ENCODE measurements at regions not wholly inside any gene's neighbourhood (a gene's known extent, or its start where the extent isn't known, plus 50 kb on each side); places are given as distances from the start of the nearest gene placed in this dataset.

DNA sequence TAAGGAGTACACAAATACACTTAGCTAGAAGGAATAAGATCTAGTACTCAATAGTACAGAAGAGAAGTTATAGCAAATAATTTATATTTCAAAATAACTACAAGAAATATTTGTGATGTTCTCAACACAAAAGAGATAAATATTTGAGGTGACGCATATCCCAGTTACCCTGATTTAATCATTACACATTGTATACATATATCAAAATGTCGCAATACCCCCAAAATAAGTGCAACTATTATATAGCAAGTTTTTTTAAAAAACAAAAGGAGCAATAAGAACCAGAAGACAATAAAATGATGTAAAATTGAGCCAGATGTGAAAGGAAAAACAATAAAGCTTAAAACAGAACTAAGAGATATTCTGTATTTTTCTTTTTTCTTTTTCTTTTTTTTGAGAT, 59.3 kb upstream of the KIAA1217 start:
- Histone ChIP-seq H3K9me3 (no peaks in the 10 kb centered on the region), H3K27ac (no peak overlapping the region), H3K4me3 (no peak overlapping the region), H3K27me3 (no peaks in the 10 kb centered on the region), H3K4me1 (peaks cover 2 to 7% of the 10 kb centered on the region in 2 donors), H3K36me3 (no peaks in the 10 kb centered on the region)
- ATAC-seq (no peak), DNase-seq (no peak)
- in situ Hi-C loops (cut with MboI; ENCODE audit: low sequenced_read_pairs in 4 of 4) (no loop called here), intact Hi-C loops (cut with DNase I; ENCODE audit: low total_unique reads) (loop anchor here (10.0 kb wide), 1 partner anchor 55 kb away; no protein-coding TSS in a partner anchor)
- TF ChIP-seq, protein P1, sequence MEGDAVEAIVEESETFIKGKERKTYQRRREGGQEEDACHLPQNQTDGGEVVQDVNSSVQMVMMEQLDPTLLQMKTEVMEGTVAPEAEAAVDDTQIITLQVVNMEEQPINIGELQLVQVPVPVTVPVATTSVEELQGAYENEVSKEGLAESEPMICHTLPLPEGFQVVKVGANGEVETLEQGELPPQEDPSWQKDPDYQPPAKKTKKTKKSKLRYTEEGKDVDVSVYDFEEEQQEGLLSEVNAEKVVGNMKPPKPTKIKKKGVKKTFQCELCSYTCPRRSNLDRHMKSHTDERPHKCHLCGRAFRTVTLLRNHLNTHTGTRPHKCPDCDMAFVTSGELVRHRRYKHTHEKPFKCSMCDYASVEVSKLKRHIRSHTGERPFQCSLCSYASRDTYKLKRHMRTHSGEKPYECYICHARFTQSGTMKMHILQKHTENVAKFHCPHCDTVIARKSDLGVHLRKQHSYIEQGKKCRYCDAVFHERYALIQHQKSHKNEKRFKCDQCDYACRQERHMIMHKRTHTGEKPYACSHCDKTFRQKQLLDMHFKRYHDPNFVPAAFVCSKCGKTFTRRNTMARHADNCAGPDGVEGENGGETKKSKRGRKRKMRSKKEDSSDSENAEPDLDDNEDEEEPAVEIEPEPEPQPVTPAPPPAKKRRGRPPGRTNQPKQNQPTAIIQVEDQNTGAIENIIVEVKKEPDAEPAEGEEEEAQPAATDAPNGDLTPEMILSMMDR (IDR thresholded peaks at IDR 0.05 in 4 of 5, conservative IDR thresholded peaks at IDR 0.05 in 1 of 5): no peak
- no peak for TF ChIP-seq POLR2A (IDR thresholded peaks at IDR 0.05)

DNA sequence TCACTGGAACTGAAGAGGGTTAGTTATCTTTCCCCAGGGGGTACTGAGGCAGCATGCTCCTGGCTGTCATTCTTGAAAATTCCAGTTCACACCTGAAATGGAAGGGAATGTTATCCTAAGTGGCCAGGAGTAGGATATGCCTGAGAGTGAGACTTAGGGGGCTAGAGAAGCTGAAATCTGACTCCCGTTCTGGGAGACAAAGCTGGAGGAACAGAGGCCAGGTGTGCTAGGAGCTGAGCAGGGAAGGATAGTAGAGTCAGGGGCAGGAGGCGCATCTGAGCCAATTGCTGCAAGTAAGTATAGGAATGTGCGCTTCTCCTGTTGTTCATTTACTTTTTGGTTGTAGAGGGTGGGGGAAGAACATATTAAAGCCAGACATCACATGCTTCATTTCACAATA, 58.1 kb upstream of the KIAA1217 start:
- TF ChIP-seq, protein P1 (IDR thresholded peaks at IDR 0.05 in 4 of 5, conservative IDR thresholded peaks at IDR 0.05 in 1 of 5): no peak
- TF ChIP-seq POLR2A (IDR thresholded peaks at IDR 0.05): no peak
- no peak for ATAC-seq
- Histone ChIP-seq H3K4me3 (no peak overlapping the region), H3K36me3 (no peaks in the 10 kb centered on the region), H3K27ac (no peak overlapping the region), H3K9me3 (no peaks in the 10 kb centered on the region), H3K27me3 (no peaks in the 10 kb centered on the region), H3K4me1 (peaks cover 0 to 4% of the 10 kb centered on the region in 2 donors)
- intact Hi-C loops (cut with DNase I; ENCODE audit: low total_unique reads): loop anchor here (10.0 kb wide), 1 partner anchor 56 kb away; no protein-coding TSS in a partner anchor
- no peak for DNase-seq
- in situ Hi-C loops (cut with MboI; ENCODE audit: low sequenced_read_pairs in 4 of 4): no loop called here

DNA sequence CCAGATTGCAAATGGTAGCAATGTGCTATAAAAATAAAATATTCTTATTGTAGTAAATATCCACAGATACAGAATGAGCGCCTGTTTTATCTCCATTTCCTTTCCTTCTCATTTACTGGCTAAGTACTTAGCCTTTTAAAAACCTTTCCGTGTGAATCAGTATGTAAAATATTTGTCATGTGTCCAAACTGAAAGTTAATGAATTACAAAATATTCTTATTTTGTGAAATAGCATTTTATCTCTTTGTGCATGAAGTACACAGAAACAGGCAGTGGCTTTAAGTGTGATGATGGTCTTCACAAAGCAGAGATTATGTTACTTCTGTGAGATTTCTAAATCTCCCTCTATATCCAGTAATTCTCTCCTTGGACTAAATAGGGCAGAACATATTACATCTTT, 56.7 kb upstream of the KIAA1217 start:
- ATAC-seq: no peak
- Histone ChIP-seq H3K27me3 (no peaks in the 10 kb centered on the region), H3K27ac (no peak overlapping the region), H3K4me1 (peaks cover 0 to 4% of the 10 kb centered on the region in 2 donors), H3K36me3 (no peaks in the 10 kb centered on the region), H3K9me3 (no peaks in the 10 kb centered on the region), H3K4me3 (no peak overlapping the region)
- in situ Hi-C loops (cut with MboI; ENCODE audit: low sequenced_read_pairs in 4 of 4) (no loop called here), intact Hi-C loops (cut with DNase I; ENCODE audit: low total_unique reads) (loop anchor here (10.0 kb wide), 1 partner anchor 57 kb away; no protein-coding TSS in a partner anchor)
- no peak for DNase-seq
- no peak for TF ChIP-seq POLR2A (IDR thresholded peaks at IDR 0.05)
- TF ChIP-seq, protein P1 (IDR thresholded peaks at IDR 0.05 in 4 of 5, conservative IDR thresholded peaks at IDR 0.05 in 1 of 5): no peak

DNA sequence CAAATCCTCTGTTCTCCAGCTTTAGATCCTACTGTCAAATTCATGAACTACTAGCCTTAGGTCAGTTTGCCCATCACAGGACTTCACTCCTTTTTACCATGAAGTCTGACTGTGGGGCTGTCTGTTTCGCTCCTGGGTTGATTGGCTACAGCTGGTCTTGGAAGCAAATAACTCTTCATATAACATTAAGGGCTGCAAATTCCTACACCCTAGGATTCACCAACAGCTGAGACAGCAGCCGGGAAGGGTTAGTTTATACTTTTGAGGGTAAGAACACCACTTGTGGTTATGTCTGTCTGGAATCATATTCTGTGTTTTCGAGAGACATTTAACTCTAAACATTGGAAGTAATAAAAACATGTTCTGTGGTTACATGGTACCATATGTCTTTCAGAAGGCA, 55.9 kb upstream of the KIAA1217 start:
- in situ Hi-C loops (cut with MboI; ENCODE audit: low sequenced_read_pairs in 4 of 4) (no loop called here), intact Hi-C loops (cut with DNase I; ENCODE audit: low total_unique reads) (loop anchor here (10.0 kb wide), 1 partner anchor 58 kb away; no protein-coding TSS in a partner anchor)
- H3K4me3 ChIP-seq: no peak overlapping the region
- H3K9me3 ChIP-seq: no peaks in the 10 kb centered on the region
- H3K36me3 ChIP-seq: no peaks in the 10 kb centered on the region
- TF ChIP-seq POLR2A (IDR thresholded peaks at IDR 0.05): no peak
- TF ChIP-seq, protein P1 (IDR thresholded peaks at IDR 0.05 in 4 of 5, conservative IDR thresholded peaks at IDR 0.05 in 1 of 5): no peak
- ATAC-seq (no peak), DNase-seq (no peak)
- no peaks in the 10 kb centered on the region for H3K27me3 ChIP-seq
- peaks cover 0 to 4% of the 10 kb centered on the region in 2 donors for H3K4me1 ChIP-seq
- H3K27ac ChIP-seq: no peak overlapping the region

GRCh38 chr10:24153537-24153936, 55.4 kb upstream of the KIAA1217 start:
- ATAC-seq: no peak
- DNase-seq: no peak
- in situ Hi-C loops (cut with MboI; ENCODE audit: low sequenced_read_pairs in 4 of 4) (no loop called here), intact Hi-C loops (cut with DNase I; ENCODE audit: low total_unique reads) (loop anchor here (10.0 kb wide), 1 partner anchor 59 kb away; no protein-coding TSS in a partner anchor)
- Histone ChIP-seq H3K27me3 (no peaks in the 10 kb centered on the region), H3K9me3 (no peaks in the 10 kb centered on the region), H3K4me3 (no peak overlapping the region), H3K4me1 (peaks cover 0 to 4% of the 10 kb centered on the region in 2 donors), H3K27ac (no peak overlapping the region), H3K36me3 (no peaks in the 10 kb centered on the region)
- TF ChIP-seq, protein P1 (IDR thresholded peaks at IDR 0.05 in 4 of 5, conservative IDR thresholded peaks at IDR 0.05 in 1 of 5): no peak
- TF ChIP-seq POLR2A (IDR thresholded peaks at IDR 0.05): no peak

All from gastrocnemius medialis (tissue), 4 donors.